HG02885 (cell line): ENCODE measurements at regions not wholly inside any gene's neighbourhood (a gene's known extent, or its start where the extent isn't known, plus 50 kb on each side); places are given as distances from the start of the nearest gene placed in this dataset.
"Not testable (repeated sequence)": the region's sequence is repeated elsewhere in the genome, so short reads cannot be mapped to it uniquely, and the experiment has no call there.

Experiments used
- ATAC-seq: cut with Tn5 transposase; IDR thresholded peaks from one replicate; pipeline ENCODE4 v1.9.1; 2021; ENCODE audit warnings: mild to moderate bottlenecking; ENCODE audit not compliant: unreplicated experiment, poor library complexity

GRCh38 chr11:13782390-13783075 is 114.1 kb downstream of the FAR1 start:
- no peak for ATAC-seq

DNA sequence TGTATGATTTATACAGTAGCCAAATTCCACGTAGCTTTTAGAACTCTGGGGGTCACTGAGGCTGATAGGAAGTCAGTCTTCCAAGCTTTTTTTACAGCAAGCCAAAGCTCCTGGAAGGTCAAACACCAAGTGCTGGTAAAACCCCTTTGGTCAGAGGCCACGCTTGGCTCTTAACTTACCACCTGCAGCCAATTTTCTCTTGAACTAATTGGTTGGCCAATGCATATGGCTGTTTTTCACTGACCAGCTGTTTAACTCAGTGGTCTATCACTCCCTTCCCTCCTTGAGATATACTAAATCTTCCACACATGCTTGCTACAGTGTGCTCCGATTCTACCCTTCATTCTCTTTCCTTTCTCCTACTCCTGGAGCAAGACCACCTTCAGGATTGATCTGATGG is 116.0 kb downstream of the FAR1 start:
- ATAC-seq = no peak

DNA sequence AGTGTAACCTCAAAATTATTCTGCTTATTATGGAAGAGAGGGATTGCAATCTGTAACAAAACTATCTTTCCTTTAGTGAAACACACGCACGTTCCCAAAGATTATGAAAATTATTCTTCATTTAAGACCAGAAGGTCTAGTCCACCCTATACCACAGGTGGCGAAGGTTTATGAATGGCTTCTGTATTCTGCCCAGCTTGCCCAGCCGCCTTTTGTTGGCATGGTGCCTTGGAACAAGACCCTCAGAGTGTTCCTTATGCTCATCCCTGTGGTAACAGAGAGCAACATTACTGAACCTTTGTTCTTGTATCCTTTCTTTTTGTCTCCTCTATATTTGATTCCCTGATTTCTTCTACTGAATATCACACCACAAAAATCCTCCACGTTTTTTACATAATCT is 116.4 kb downstream of the FAR1 start:
- ATAC-seq = no peak

GRCh38 chr11:13786688-13787087 is 118.2 kb downstream of the FAR1 start:
- no peak for ATAC-seq

DNA sequence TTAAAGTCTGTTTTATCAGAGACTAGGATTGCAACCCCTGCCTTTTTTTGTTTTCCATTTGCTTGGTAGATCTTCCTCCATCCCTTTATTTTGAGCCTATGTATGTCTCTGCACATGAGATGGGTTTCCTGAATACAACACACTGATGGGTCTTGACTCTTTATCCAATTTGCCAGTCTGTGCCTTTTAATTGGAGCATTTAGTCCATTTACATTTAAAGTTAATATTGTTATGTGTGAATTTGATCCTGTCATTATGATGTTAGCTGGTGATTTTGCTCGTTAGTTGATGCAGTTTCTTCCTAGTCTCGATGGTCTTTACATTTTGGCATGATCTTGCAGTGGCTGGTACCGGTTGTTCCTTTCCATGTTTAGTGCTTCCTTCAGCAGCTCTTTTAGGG is 129.1 kb downstream of the FAR1 start:
- ATAC-seq = not testable (repeated sequence)

DNA sequence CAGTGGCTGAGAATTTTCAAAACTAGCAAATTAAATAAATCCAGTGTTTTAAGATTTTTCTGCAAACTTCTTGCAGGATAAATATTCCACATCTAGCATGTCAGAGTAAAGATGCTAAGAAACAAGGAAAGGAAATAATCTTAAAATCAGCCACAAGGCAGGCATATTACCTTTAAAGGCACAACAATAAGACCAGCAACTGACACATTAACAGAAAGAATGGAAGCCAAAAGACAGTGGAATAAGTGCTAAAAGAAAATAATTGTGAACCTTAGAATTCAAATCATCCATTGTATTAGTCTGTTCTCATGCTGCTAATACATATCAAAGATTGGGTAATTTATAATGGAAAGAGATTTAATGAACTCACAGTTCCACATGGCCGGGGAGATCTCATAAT is 132.4 kb downstream of the FAR1 start:
- no peak for ATAC-seq

GRCh38 chr11:13818325-13818724 is 144.2 kb upstream of the SPON1 start:
- ATAC-seq = no peak

- ATAC-seq = no peak
Observed at GRCh38 chr11:13826505-13827278, 135.8 kb upstream of the SPON1 start.

GRCh38 chr11:13831696-13832095 is 130.8 kb upstream of the SPON1 start:
- ATAC-seq = no peak

- no peak for ATAC-seq
Observed at GRCh38 chr11:13834463-13834862, 128.1 kb upstream of the SPON1 start.

GRCh38 chr11:13836666-13837065 is 125.9 kb upstream of the SPON1 start:
- no peak for ATAC-seq

GRCh38 chr11:13837286-13837685 is 125.2 kb upstream of the SPON1 start:
- ATAC-seq = no peak

DNA sequence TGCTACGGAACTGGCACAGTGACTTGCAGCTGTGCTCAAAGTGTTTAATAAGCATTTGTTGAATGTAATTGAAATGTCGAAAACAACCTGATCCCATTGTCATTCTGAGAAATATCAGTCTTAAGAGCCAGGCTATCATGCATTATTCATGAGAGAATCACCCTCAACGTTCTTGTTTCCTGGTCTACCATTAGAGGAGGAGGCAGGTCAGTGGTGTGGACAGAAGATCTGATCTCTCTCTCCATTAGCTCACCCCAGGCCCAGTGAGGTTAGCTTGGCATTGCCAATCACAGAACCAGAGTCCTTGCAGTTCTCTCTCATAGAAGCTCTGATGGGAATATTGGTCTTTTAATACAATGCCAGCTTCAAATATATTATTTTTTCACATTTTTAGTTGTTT is 121.1 kb upstream of the SPON1 start:
- no peak for ATAC-seq

DNA sequence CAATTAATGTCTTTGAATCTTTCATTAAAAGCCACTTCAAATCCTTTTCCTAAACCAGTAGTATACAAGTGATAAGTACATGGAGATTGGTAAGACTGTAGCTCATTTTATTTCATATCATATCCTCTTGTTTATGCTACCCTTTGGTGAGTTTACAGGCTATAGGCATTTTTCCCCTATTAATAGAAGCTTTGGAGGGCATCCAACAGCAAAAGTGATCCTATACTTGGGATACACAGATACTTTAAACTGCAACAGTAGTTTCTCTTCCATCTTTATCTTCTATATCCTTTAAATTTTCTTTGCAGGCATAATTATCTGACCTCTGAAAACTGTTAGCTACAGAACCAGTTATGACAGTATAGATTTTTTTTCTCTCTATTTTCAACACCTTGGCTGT is 114.5 kb upstream of the SPON1 start:
- ATAC-seq = no peak

DNA sequence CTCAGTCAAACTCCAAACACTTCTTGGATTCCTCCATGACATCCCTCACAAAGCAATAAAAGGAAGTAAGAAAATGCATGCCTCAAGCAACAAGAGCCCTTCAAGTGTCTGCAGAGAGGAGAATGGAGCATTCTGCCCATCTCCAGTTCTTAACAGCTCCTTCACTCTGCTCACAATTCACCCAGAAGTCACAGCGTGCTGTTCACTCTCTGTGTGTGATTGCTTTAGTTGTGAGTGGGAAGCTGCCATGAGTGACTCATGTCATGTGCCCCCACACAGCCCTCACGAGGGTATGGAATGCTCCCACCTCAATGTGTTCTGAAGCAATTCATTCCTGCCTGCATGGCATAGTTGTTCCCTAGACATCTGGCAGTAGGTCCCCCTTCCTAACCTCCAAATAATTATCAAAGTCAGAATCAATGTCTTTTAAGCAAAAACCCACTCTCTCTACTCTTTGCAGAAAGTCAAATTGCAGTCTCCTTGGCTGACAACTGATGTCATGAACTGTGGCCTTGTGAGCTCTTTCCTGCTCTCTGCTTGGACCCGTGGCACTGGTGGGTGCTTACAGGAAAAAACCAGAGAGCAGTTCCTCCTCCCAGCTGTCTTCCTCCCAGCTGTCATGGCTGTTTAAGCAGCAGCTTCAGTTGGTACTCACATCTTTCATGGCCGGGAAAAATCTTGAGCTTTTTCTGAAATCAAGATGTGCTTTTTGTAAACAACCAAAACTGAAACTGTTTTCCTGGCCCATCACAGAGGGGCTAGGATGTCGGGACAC is 112.1 kb upstream of the SPON1 start:
- ATAC-seq = no peak

DNA sequence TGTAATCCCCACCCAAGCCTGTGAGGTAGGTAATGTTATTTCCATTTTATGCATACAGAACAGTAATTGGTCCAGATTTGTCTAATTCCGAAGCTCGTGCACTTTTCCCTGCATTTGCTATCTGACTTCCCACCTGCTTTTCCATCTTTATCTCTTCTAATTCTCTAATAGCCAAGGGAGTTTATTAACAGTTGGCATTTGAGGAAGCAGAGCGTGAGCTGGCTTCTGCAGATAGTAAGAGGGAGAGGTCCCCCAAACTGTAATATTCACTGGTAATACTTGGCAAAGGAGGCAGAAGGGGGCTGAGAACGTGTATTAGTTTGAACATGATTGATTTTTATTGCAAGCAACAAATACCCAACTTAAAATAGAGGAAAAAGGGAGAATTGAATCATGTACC is 110.8 kb upstream of the SPON1 start:
- ATAC-seq = no peak

DNA sequence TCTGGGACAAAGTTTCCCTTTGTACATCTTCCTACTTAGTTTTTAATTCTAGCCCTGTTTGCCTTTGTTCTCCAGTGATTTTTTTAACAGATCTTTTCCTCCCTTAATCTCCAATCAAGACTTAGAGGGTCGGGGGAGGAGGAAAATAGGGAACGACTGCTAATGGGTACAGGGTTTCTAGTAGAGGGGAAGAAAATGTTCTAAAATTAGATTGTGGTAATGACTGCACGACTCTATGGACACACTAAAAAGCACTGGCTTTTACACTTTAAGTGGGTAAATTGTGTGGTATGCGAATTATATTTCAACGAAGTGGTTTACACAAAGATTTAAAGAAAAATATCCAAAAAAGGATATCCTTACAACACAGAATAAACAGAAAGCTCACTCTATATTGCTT is 110.0 kb upstream of the SPON1 start:
- ATAC-seq = no peak

GRCh38 chr11:13857828-13858227 is 104.7 kb upstream of the SPON1 start:
- no peak for ATAC-seq

DNA sequence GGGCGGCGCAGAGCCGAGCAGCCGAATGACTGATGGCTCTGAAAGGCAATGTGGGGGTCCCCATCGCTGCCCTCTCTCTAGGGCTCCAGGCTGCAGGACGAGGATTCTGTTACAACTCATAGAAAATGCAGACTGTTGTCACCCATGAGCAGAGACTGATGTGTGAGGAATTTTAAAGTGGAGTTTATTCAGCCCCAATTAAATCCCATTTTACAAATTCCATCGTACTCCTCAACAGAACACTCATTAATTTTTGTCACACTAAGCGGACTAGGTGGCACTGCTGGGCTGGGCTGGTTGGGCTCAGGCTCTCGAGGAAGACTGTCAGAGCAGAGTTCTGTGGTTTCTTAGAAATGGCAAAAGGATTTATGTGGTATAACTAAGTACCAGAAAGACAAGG is 102.6 kb upstream of the SPON1 start:
- no peak for ATAC-seq

DNA sequence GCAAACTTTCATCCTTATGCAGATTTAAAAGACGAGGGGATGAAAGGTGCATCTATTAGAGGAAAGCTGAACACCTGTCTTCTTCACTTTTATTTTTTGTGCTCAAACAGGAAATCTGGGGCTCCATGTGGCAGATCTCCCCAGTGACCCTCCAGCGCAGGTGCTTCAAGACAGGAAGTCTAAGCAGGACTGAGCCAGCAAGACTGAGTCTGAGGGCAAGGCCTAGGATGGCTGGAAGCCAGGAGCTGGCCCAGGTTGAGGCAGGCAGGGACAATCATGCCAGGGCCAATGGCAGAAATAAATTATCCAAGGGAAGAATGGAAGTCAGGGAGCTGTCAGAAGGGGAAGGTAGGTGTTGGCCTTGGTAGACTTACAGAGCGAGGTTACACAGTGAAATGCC is 101.1 kb upstream of the SPON1 start:
- no peak for ATAC-seq

DNA sequence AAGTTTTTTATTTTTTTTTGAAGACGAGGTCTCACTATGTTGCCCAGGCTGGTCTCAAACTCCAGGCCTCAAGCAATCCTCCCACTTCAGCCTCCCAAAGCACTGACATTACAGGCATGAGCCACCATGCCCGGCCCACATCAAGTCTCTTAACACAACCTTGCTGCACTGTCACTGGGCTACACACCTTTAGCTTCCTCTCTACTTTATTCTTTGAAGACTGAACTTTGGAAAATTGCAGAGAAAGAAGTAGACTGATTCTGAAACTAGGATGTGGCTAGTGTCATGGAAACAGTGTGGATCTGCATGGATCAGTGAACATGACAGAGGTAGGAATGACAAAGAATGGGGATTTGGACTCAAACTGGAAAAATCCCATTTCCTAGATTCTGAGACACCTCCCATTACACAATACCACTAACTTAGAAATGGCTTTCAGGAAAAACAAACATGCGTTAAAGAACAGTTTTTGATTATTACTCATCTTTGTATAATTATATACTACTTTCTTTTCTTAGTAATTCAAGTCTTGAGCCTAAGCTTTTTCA is 99.6 kb upstream of the SPON1 start:
- no peak for ATAC-seq
